ENCODE measurements at regions not wholly inside any gene's neighbourhood (a gene's known extent, or its start where the extent isn't known, plus 50 kb on each side); places are given as distances from the start of the nearest gene placed in this dataset.

GRCh38 chr12:46701356-46701755 is 124.4 kb downstream of the SLC38A4 start:
- TF ChIP-seq CTCF (IDR thresholded peaks at IDR 0.05; ENCODE audit: extremely low read depth in 1 of 2, insufficient read depth in 1 of 2, low read depth in 1 of 2, low read length in 2 of 2) (no peak), MYC (IDR thresholded peaks at IDR 0.05; ENCODE audit: low read depth, low read length) (no peak), MAX (IDR thresholded peaks at IDR 0.05; ENCODE audit: insufficient read depth, insufficient read length) (no peak), POLR2A (IDR thresholded peaks at IDR 0.05; ENCODE audit: low read depth, low read length) (no peak), POLR2AphosphoS5 (IDR thresholded peaks at IDR 0.05; ENCODE audit: insufficient read depth, low read depth, low read length) (no peak), FOS (IDR thresholded peaks at IDR 0.05; ENCODE audit: borderline replicate concordance, insufficient read depth, low read length) (no peak)

All from endothelial cell of umbilical vein (primary cell).